H9 (cell line): ENCODE measurements at regions not wholly inside any gene's neighbourhood (a gene's known extent, or its start where the extent isn't known, plus 50 kb on each side); places are given as distances from the start of the nearest gene placed in this dataset.
"Not testable (repeated sequence)": the region's sequence is repeated elsewhere in the genome, so short reads cannot be mapped to it uniquely, and the experiment has no call there.

Experiments
- DNase-seq: peaks from one replicate; pipeline ENCODE4 v3.0.0-alpha.2; 2017
- H2AFZ ChIP-seq: one replicate; pipeline ENCODE4 v1.6.1; 2013; ENCODE audit warnings: mild to moderate bottlenecking, low read length, control low read depth, moderate library complexity
- H2AK5ac ChIP-seq: 2 replicates; pipeline ENCODE4 v1.6.1; 2013; ENCODE audit warnings: low read length, control low read depth, mixed read lengths; ENCODE audit not compliant: insufficient read length
- H2BK120ac ChIP-seq: one replicate; pipeline ENCODE4 v1.6.1; 2013; ENCODE audit warnings: low read depth, mild to moderate bottlenecking, low read length, control low read depth, inconsistent platforms; ENCODE audit not compliant: poor library complexity, severe bottlenecking
- H2BK12ac ChIP-seq: 2 replicates; pipeline ENCODE4 v1.6.1; 2013; ENCODE audit warnings: low read length, control low read depth, mixed read lengths, low read depth; ENCODE audit not compliant: insufficient read length
- H2BK15ac ChIP-seq: 2 replicates; pipeline ENCODE4 v1.6.1; 2013; ENCODE audit warnings: low read depth, low read length, control low read depth
- H2BK20ac ChIP-seq: one replicate; pipeline ENCODE4 v1.6.1; 2013; ENCODE audit warnings: low read depth, mild to moderate bottlenecking, low read length, control low read depth, inconsistent platforms; ENCODE audit not compliant: poor library complexity, severe bottlenecking
- H2BK5ac ChIP-seq: 2 replicates; pipeline ENCODE4 v1.6.1; 2013; ENCODE audit warnings: low read length, control low read depth, mixed read lengths; ENCODE audit not compliant: insufficient read length
- H3K14ac ChIP-seq: 2 replicates; pipeline ENCODE4 v1.6.1; 2013; ENCODE audit warnings: low read length, control low read depth; ENCODE audit not compliant: insufficient read depth
- H3K18ac ChIP-seq: 2 replicates; pipeline ENCODE4 v1.6.1; 2013; ENCODE audit warnings: low read depth, mild to moderate bottlenecking, mixed read lengths, low read length, control low read depth; ENCODE audit not compliant: insufficient read length
- H3K23ac ChIP-seq: 2 replicates; pipeline ENCODE4 v1.6.1; 2013; ENCODE audit warnings: low read length, control low read depth, mixed read lengths, low read depth; ENCODE audit not compliant: insufficient read length
- H3K23me2 ChIP-seq: 2 replicates; pipeline ENCODE4 v1.6.1; 2013; ENCODE audit warnings: low read depth, mild to moderate bottlenecking, mixed read lengths, low read length, control low read depth; ENCODE audit not compliant: insufficient read length, poor library complexity, severe bottlenecking
- H3K27ac ChIP-seq: 2 replicates; pipeline ENCODE4 v1.5.1; 2013; ENCODE audit warnings: low read length, control low read depth, mixed read lengths, low read depth; ENCODE audit not compliant: insufficient read length
- H3K27me3 ChIP-seq: 2 replicates; pipeline ENCODE4 v1.6.1; 2013; ENCODE audit warnings: low read length, control low read depth, inconsistent platforms; ENCODE audit not compliant: insufficient read depth
- H3K4ac ChIP-seq: 2 replicates; pipeline ENCODE4 v1.6.1; 2013; ENCODE audit warnings: low read depth, mild to moderate bottlenecking, control low read depth, inconsistent platforms, low read length, moderate library complexity
- H3K4me1 ChIP-seq: 2 replicates; pipeline ENCODE4 v1.6.1; 2013; ENCODE audit warnings: low read length, control low read depth, inconsistent platforms; ENCODE audit not compliant: insufficient read depth
- H3K4me2 ChIP-seq: 2 replicates; pipeline ENCODE4 v1.6.1; 2013; ENCODE audit warnings: low read length, control low read depth, mixed read lengths; ENCODE audit not compliant: insufficient read length, insufficient read depth
- H3K56ac ChIP-seq: 2 replicates; pipeline ENCODE4 v1.6.1; 2013; ENCODE audit warnings: low read depth, mild to moderate bottlenecking, mixed read lengths, low read length, control low read depth; ENCODE audit not compliant: insufficient read length
- H3K79me1 ChIP-seq: 2 replicates; pipeline ENCODE4 v1.6.1; 2013; ENCODE audit warnings: low read depth, mild to moderate bottlenecking, moderate library complexity, low read length, control low read depth, inconsistent platforms; ENCODE audit not compliant: insufficient read depth, poor library complexity, severe bottlenecking
- H3K79me2 ChIP-seq: 2 replicates; pipeline ENCODE4 v1.6.1; 2013; ENCODE audit warnings: low read length, control low read depth, inconsistent platforms; ENCODE audit not compliant: insufficient read depth
- H3K9ac ChIP-seq: 2 replicates; pipeline ENCODE4 v1.6.1; 2013; ENCODE audit warnings: low read length, control low read depth, mixed read lengths; ENCODE audit not compliant: insufficient read length; ENCODE audit errors: extremely low read depth
- H3K9me3 ChIP-seq: one replicate; pipeline ENCODE4 v1.6.1; 2013; ENCODE audit warnings: low read depth, low read length, inconsistent platforms; ENCODE audit not compliant: control insufficient read depth
- H3T11ph ChIP-seq: one replicate; pipeline ENCODE4 v1.6.1; 2013; ENCODE audit warnings: mild to moderate bottlenecking, low read length, control low read depth, inconsistent platforms
- H4K20me1 ChIP-seq: one replicate; pipeline ENCODE4 v1.6.1; 2013; ENCODE audit not compliant: control insufficient read depth, insufficient read length, insufficient read depth
- H4K5ac ChIP-seq: 2 replicates; pipeline ENCODE4 v1.6.1; 2013; ENCODE audit warnings: low read depth, mild to moderate bottlenecking, mixed read lengths, low read length, control low read depth; ENCODE audit not compliant: insufficient read length
- H4K8ac ChIP-seq: replicated peaks from 2 replicates; pipeline ENCODE4 v1.6.1; 2013; ENCODE audit warnings: low read length, control low read depth, mixed read lengths, low read depth; ENCODE audit not compliant: insufficient read length
- H4K91ac ChIP-seq: 2 replicates; pipeline ENCODE4 v1.6.1; 2013; ENCODE audit warnings: low read depth, mild to moderate bottlenecking, moderate library complexity, mixed read lengths, low read length, control low read depth; ENCODE audit not compliant: insufficient read length
- H3K27ac Mint-ChIP-seq, 3 experiments: 2 replicates in 2 of 3; 3 replicates in 1 of 3; pipeline ENCODE4 v1.8.0; 2020 to 2021; ENCODE audit warnings: mixed read lengths in 3 of 3, mild to moderate bottlenecking in 1 of 3, moderate library complexity in 1 of 3
- H3K27me3 Mint-ChIP-seq: 2 replicates; pipeline ENCODE4 v1.8.0; 2021; ENCODE audit warnings: low read depth, mild to moderate bottlenecking, moderate library complexity, mixed read lengths
- H3K36me3 Mint-ChIP-seq, 3 experiments: 2 replicates in 2 of 3; 3 replicates in 1 of 3; pipeline ENCODE4 v1.8.0; 2020 to 2021; ENCODE audit warnings: low read depth in 3 of 3, mixed read lengths in 3 of 3; ENCODE audit not compliant: insufficient read depth in 1 of 3
- H3K4me1 Mint-ChIP-seq, 2 experiments: 2 replicates each; pipeline ENCODE4 v1.8.0; 2020; ENCODE audit warnings: mixed read lengths in 2 of 2
- H3K4me3 Mint-ChIP-seq, 2 experiments: 2 replicates in 1 of 2; 3 replicates in 1 of 2; pipeline ENCODE4 v1.8.0; 2020 to 2021; ENCODE audit warnings: mild to moderate bottlenecking in 2 of 2, mixed read lengths in 2 of 2, moderate library complexity in 1 of 2
- H3K9me3 Mint-ChIP-seq, 2 experiments: 2 replicates in 1 of 2; 3 replicates in 1 of 2; pipeline ENCODE4 v1.8.0; 2020; ENCODE audit warnings: mild to moderate bottlenecking in 2 of 2, mixed read lengths in 2 of 2, moderate library complexity in 1 of 2
- whole genome bisulfite sequencing: extraction: QIAGEN DNeasy Blood & Tissue Kit; methylation state at CpG from one replicate; pipeline ENCODE4 v1.1.7; 2013; ENCODE audit warnings: missing lambda C conversion rate, low lambda C conversion rate, mixed read lengths; ENCODE audit not compliant: insufficient read length; ENCODE audit errors: extremely low coverage; 5-methylcytosine and 5-hydroxymethylcytosine counted together

DNA sequence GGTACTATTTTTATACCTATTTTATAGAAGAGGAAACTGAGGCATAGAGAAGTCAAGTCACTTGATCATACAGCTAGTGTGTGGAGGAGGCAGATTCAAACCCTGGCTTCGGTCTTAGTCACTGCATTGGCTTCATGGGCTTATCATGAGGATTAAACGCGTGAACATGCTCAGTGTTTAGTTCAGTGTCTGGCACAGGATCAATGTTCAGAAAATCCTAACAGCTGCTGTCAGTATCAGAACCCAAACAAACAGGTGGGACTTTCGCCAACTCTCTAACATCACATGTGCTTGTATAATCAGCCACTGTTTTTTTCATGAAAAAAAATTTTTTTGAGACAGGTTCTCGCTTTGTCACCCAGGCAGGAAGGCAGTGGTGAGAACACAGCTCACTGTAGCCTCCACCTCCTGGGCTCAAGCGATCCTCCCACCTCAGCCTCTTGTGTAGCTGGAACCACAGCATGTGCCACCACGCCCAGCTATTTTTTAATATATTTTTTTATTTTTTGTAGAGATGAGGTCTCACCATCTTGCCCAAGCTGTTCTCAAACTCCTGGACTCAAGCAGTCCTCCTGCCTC, 207.2 kb downstream of the NPIPA7 start:
- H3K23me2 ChIP-seq, H3K56ac ChIP-seq, H4K5ac ChIP-seq, H3K27me3 ChIP-seq, H3K27ac Mint-ChIP-seq, H3K14ac ChIP-seq, H2BK5ac ChIP-seq, H3K18ac ChIP-seq, H3K4me1 ChIP-seq, H3K27ac ChIP-seq, H3K23ac ChIP-seq, H3K9me3 ChIP-seq, H3K9ac ChIP-seq, H3K79me2 ChIP-seq, DNase-seq, H2BK15ac ChIP-seq, H2BK20ac ChIP-seq, H3K27me3 Mint-ChIP-seq, H3T11ph ChIP-seq, H3K4ac ChIP-seq, H3K9me3 Mint-ChIP-seq, H3K4me1 Mint-ChIP-seq, H4K91ac ChIP-seq, H3K4me3 Mint-ChIP-seq, H4K8ac ChIP-seq, H3K36me3 Mint-ChIP-seq, H2AFZ ChIP-seq, H4K20me1 ChIP-seq, H3K4me2 ChIP-seq, H2BK120ac ChIP-seq, H3K79me1 ChIP-seq, H2BK12ac ChIP-seq, H2AK5ac ChIP-seq: not testable (repeated sequence)
- no CpG with 5 or more reads among the region's 7 CpGs for WGBS

DNA sequence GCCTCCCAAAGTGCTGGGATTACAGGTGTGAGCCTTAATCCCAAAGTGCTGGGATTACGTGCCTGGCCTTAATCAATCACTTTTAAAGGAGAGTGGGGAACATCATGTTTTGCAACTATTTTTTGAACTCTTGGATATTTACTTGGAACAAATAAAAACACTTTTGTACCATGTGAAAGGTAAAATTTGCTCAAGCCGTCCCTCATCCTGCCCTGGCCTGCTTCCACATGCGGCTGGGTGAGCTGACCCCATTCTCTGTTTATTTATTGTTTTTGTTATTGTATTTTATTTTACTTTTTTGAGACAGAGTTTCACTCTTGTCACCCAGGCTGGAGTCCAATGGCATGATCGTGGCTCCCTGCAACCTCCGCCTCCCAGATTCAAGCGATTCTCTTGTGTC, 208.0 kb downstream of the NPIPA7 start:
- not testable (repeated sequence) for DNase-seq, H3K4me3 Mint-ChIP-seq, H3K27ac ChIP-seq, H3K4me1 ChIP-seq, H3K23me2 ChIP-seq, H2BK5ac ChIP-seq, H3K14ac ChIP-seq, H4K5ac ChIP-seq, H2BK15ac ChIP-seq, H3K4me1 Mint-ChIP-seq, H3K27me3 ChIP-seq, H2BK20ac ChIP-seq, H3K18ac ChIP-seq, H4K20me1 ChIP-seq, H3K23ac ChIP-seq, H3K27me3 Mint-ChIP-seq, H3K9ac ChIP-seq, H3K9me3 Mint-ChIP-seq, H3K27ac Mint-ChIP-seq, H3K4ac ChIP-seq, H3K56ac ChIP-seq, H3K79me2 ChIP-seq, H2BK12ac ChIP-seq, H3K9me3 ChIP-seq, H4K8ac ChIP-seq, H4K91ac ChIP-seq, H3K36me3 Mint-ChIP-seq, H2AFZ ChIP-seq, H2BK120ac ChIP-seq, H3K79me1 ChIP-seq, H2AK5ac ChIP-seq, H3T11ph ChIP-seq, H3K4me2 ChIP-seq
- no CpG with 5 or more reads among the region's 6 CpGs for WGBS
